Stimulated activated CD4-positive, alpha-beta T cell treated with anti-CD3 and anti-CD28 coated beads, Interleukin-4, amount 100 ng/mL, for 4 hours (primary cell): ENCODE measurements at regions not wholly inside any gene's neighbourhood (a gene's known extent, or its start where the extent isn't known, plus 50 kb on each side); places are given as distances from the start of the nearest gene placed in this dataset.

Experiments used
- DNase-seq, 2 experiments: peaks; one replicate each; pipeline ENCODE4 v3.0.0-alpha.2; 2020

GRCh38 chr18:61616111-61616610 is 276.6 kb downstream of the RNF152 start:
- DNase-seq = no peak

GRCh38 chr18:61612517-61612916 is 279.3 kb downstream of the CDH20 start:
- no peak for DNase-seq

- no peak for DNase-seq
These were observed 275.9 kb downstream of the CDH20 start for GRCh38 chr18:61609131-61609530.

DNA sequence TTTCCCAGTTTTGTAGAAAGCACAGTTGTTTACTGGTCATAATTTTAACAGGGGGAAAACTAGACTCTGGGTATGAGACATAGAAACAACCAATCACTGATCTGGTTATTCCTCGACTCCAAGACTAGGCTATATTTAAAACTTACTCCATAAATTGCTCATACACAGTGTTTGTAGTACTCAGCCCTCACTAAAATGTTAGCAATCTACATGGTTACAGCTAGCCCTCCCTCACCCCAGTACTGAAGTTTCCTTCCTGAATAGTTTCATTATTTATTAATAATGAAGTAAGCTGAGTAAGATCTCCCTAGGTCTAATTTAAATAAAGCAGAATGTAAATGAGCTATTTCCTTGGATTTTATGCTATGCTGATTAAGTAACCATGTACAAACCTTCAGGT is 275.1 kb downstream of the CDH20 start:
- no peak for DNase-seq

GRCh38 chr18:61607867-61608266 is 274.6 kb downstream of the CDH20 start:
- DNase-seq = no peak

DNA sequence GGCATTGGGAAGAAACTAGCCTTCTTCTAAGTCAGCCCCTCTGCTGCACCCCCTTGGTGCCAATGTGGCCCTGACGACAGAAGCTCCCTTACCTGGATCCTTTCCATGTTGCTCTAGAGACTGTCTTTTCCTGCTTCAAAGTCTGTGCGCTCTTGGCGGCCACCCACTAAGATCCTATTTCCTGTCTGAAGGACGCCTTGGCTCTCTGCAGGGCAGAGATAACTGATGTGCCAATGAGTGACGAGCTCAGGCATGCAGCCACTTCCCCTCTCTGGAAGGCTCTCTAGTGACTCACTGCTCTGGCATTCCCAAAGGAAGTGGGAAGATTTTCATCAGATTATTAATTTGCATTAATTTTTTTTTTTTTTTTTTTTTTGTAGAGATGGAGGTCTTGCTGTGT is 273.5 kb downstream of the CDH20 start:
- DNase-seq = no peak

- no peak for DNase-seq
These were observed 272.9 kb downstream of the CDH20 start for GRCh38 chr18:61606068-61606660.

- no peak for DNase-seq
These were observed 272.3 kb downstream of the CDH20 start for GRCh38 chr18:61605376-61606067.
